SJCRH30 (cell line): ENCODE measurements at regions not wholly inside any gene's neighbourhood (a gene's known extent, or its start where the extent isn't known, plus 50 kb on each side); places are given as distances from the start of the nearest gene placed in this dataset.

Experiments
- DNase-seq, 2 experiments: peaks; one replicate each; pipeline ENCODE4 v3.0.0-alpha.2; 2015 to 2020
- H3K27ac ChIP-seq: fragments of 250-450 bp; sonication (Bioruptor Pico); 2 replicates; pipeline ENCODE4 v1.5.1; 2020; ENCODE audit warnings: mild to moderate bottlenecking, moderate library complexity
- H3K27me3 ChIP-seq: fragments of 250-450 bp; sonication (Bioruptor Pico); 2 replicates; pipeline ENCODE4 v1.5.1; 2020; ENCODE audit warnings: mild to moderate bottlenecking, moderate library complexity
- H3K36me3 ChIP-seq: fragments of 250-450 bp; sonication (Bioruptor Pico); 2 replicates; pipeline ENCODE4 v1.5.1; 2020; ENCODE audit warnings: mild to moderate bottlenecking, moderate library complexity
- H3K4me1 ChIP-seq: fragments of 250-450 bp; sonication (Bioruptor Pico); 2 replicates; pipeline ENCODE4 v1.5.1; 2020; ENCODE audit warnings: mild to moderate bottlenecking, moderate library complexity
- H3K4me3 ChIP-seq: fragments of 250-450 bp; sonication (Bioruptor Pico); 2 replicates; pipeline ENCODE4 v1.5.1; 2020; ENCODE audit warnings: mild to moderate bottlenecking, moderate library complexity
- H3K9me3 ChIP-seq: fragments of 250-450 bp; sonication (Bioruptor Pico); replicated peaks from 2 replicates; pipeline ENCODE4 v1.5.1; 2020; ENCODE audit warnings: mild to moderate bottlenecking, moderate library complexity

- H3K27ac ChIP-seq: peak overlapping the region; percentile 17; the same call in 1 of the 2 replicates
- H3K9me3 ChIP-seq: no peaks in the 10 kb centered on the region
- peaks cover 15% of the 10 kb centered on the region for H3K4me1 ChIP-seq
- H3K4me3 ChIP-seq: no peak overlapping the region; the same call in 1 of the 2 replicates
- peak; percentile 14 to 53 for DNase-seq
- no peaks in the 10 kb centered on the region for H3K27me3 ChIP-seq
- no peaks in the 10 kb centered on the region for H3K36me3 ChIP-seq
Observed at GRCh38 chr7:13829914-13830900, 159.3 kb downstream of the ETV1 start.

GRCh38 chr7:13832346-13832745, 157.1 kb downstream of the ETV1 start:
- H3K9me3 ChIP-seq: no peaks in the 10 kb centered on the region
- no peaks in the 10 kb centered on the region for H3K27me3 ChIP-seq
- no peak overlapping the region for H3K4me3 ChIP-seq
- no peak overlapping the region for H3K27ac ChIP-seq
- H3K4me1 ChIP-seq: peaks cover 15% of the 10 kb centered on the region
- no peaks in the 10 kb centered on the region for H3K36me3 ChIP-seq
- DNase-seq: no peak

GRCh38 chr7:13834328-13834761, 155.1 kb downstream of the ETV1 start:
- Histone ChIP-seq H3K27ac (no peak overlapping the region), H3K4me3 (no peak overlapping the region), H3K36me3 (no peaks in the 10 kb centered on the region), H3K27me3 (no peaks in the 10 kb centered on the region), H3K9me3 (no peaks in the 10 kb centered on the region), H3K4me1 (peaks cover 15% of the 10 kb centered on the region)
- no peak for DNase-seq

- no peak overlapping the region for H3K27ac ChIP-seq
- H3K36me3 ChIP-seq: no peaks in the 10 kb centered on the region
- H3K9me3 ChIP-seq: no peaks in the 10 kb centered on the region
- H3K4me3 ChIP-seq: no peak overlapping the region
- no peaks in the 10 kb centered on the region for H3K27me3 ChIP-seq
- peaks cover 7% of the 10 kb centered on the region for H3K4me1 ChIP-seq
- no peak for DNase-seq
Observed at GRCh38 chr7:13835442-13835841, 154.0 kb downstream of the ETV1 start.

GRCh38 chr7:13839063-13839462, 150.4 kb downstream of the ETV1 start:
- H3K36me3 ChIP-seq: no peaks in the 10 kb centered on the region
- no peak overlapping the region for H3K27ac ChIP-seq
- no peaks in the 10 kb centered on the region for H3K9me3 ChIP-seq
- H3K4me1 ChIP-seq: no peaks in the 10 kb centered on the region
- DNase-seq: no peak
- no peak overlapping the region for H3K4me3 ChIP-seq
- no peaks in the 10 kb centered on the region for H3K27me3 ChIP-seq
